ENCODE measurements at regions not wholly inside any gene's neighbourhood (a gene's known extent, or its start where the extent isn't known, plus 50 kb on each side); places are given as distances from the start of the nearest gene placed in this dataset.

GRCh38 chr18:42561521-42561920 lies 554.0 kb downstream of the RIT2 start:
- Histone ChIP-seq H3K36me3 (ENCODE audit: low read depth, low read length) (no peaks in the 10 kb centered on the region), H3K4me3 (ENCODE audit: low read length) (no peak overlapping the region), H3K27me3 (ENCODE audit: low read length) (no peaks in the 10 kb centered on the region), H3K79me2 (ENCODE audit: low read length) (no peaks in the 10 kb centered on the region), H4K20me1 (ENCODE audit: low read length) (no peaks in the 10 kb centered on the region), H3K9me2 (replicated peaks; ENCODE audit: low read length) (no peaks in the 10 kb centered on the region), H3F3A (ENCODE audit: low read length, unreplicated experiment) (no peaks in the 10 kb centered on the region), H3K4me1 (ENCODE audit: insufficient read depth, low read length) (no peaks in the 10 kb centered on the region), H2AFZ (ENCODE audit: low read length) (no peak overlapping the region), H3K9ac (ENCODE audit: low read length) (no peak overlapping the region), H3K4me2 (ENCODE audit: low read length) (no peak overlapping the region), H3K9me3 (ENCODE audit: low read length) (no peaks in the 10 kb centered on the region), H3K27ac (ENCODE audit: low read length) (no peak overlapping the region)
- BruUV-seq (replicated peaks) = no TSS peak
- DNase-seq (no peak), ATAC-seq (no peak)
- POLR2A ChIA-PET (ENCODE audit: unreplicated experiment) = no interaction called here
- CTCF ChIA-PET = no interaction called here
- TF ChIP-seq EZH2phosphoT487 (IDR thresholded peaks at IDR 0.05; ENCODE audit: borderline replicate concordance, low read length) = no peak
- no peak for TF ChIP-seq CTCF (conservative IDR thresholded peaks at IDR 0.05; ENCODE audit: low read depth, low read length)
- TF ChIP-seq EZH2 (IDR thresholded peaks at IDR 0.05; ENCODE audit: low read length, unreplicated experiment) = no peak
- intact Hi-C loops (cut with micrococcal nuclease) = no loop called here

- Histone ChIP-seq H3K4me3 (ENCODE audit: low read length) (no peak overlapping the region), H3K79me2 (ENCODE audit: low read length) (no peaks in the 10 kb centered on the region), H3K4me2 (ENCODE audit: low read length) (no peak overlapping the region), H3K36me3 (ENCODE audit: low read depth, low read length) (no peaks in the 10 kb centered on the region), H3K9me2 (replicated peaks; ENCODE audit: low read length) (no peaks in the 10 kb centered on the region), H3K9me3 (ENCODE audit: low read length) (no peaks in the 10 kb centered on the region), H3F3A (ENCODE audit: low read length, unreplicated experiment) (no peaks in the 10 kb centered on the region), H3K9ac (ENCODE audit: low read length) (no peak overlapping the region), H4K20me1 (ENCODE audit: low read length) (no peaks in the 10 kb centered on the region), H3K27ac (ENCODE audit: low read length) (no peak overlapping the region), H3K4me1 (ENCODE audit: insufficient read depth, low read length) (no peaks in the 10 kb centered on the region), H2AFZ (ENCODE audit: low read length) (no peak overlapping the region), H3K27me3 (ENCODE audit: low read length) (no peaks in the 10 kb centered on the region)
- intact Hi-C loops (cut with micrococcal nuclease) = no loop called here
- TF ChIP-seq EZH2phosphoT487 (IDR thresholded peaks at IDR 0.05; ENCODE audit: borderline replicate concordance, low read length) (no peak), CTCF (conservative IDR thresholded peaks at IDR 0.05; ENCODE audit: low read depth, low read length) (no peak), EZH2 (IDR thresholded peaks at IDR 0.05; ENCODE audit: low read length, unreplicated experiment) (no peak)
- DNase-seq (no peak), ATAC-seq (no peak)
- POLR2A ChIA-PET (ENCODE audit: unreplicated experiment) = no interaction called here
- BruUV-seq (replicated peaks) = no TSS peak
- CTCF ChIA-PET = no interaction called here
These were observed 551.5 kb downstream of the RIT2 start for GRCh38 chr18:42563995-42564394.

GRCh38 chr18:42564761-42565160 lies 550.7 kb downstream of the RIT2 start:
- Histone ChIP-seq H3K9me3 (ENCODE audit: low read length) (no peaks in the 10 kb centered on the region), H3K9ac (ENCODE audit: low read length) (no peak overlapping the region), H3F3A (ENCODE audit: low read length, unreplicated experiment) (no peaks in the 10 kb centered on the region), H3K36me3 (ENCODE audit: low read depth, low read length) (no peaks in the 10 kb centered on the region), H4K20me1 (ENCODE audit: low read length) (no peaks in the 10 kb centered on the region), H3K9me2 (replicated peaks; ENCODE audit: low read length) (no peaks in the 10 kb centered on the region), H3K27ac (ENCODE audit: low read length) (no peak overlapping the region), H3K27me3 (ENCODE audit: low read length) (no peaks in the 10 kb centered on the region), H3K79me2 (ENCODE audit: low read length) (no peaks in the 10 kb centered on the region), H3K4me3 (ENCODE audit: low read length) (no peak overlapping the region), H3K4me1 (ENCODE audit: insufficient read depth, low read length) (no peaks in the 10 kb centered on the region), H3K4me2 (ENCODE audit: low read length) (no peak overlapping the region), H2AFZ (ENCODE audit: low read length) (no peak overlapping the region)
- BruUV-seq (replicated peaks) = no TSS peak
- ATAC-seq = no peak
- CTCF ChIA-PET = no interaction called here
- no peak for DNase-seq
- intact Hi-C loops (cut with micrococcal nuclease) = no loop called here
- POLR2A ChIA-PET (ENCODE audit: unreplicated experiment) = no interaction called here
- TF ChIP-seq CTCF (conservative IDR thresholded peaks at IDR 0.05; ENCODE audit: low read depth, low read length) (no peak), EZH2 (IDR thresholded peaks at IDR 0.05; ENCODE audit: low read length, unreplicated experiment) (no peak), EZH2phosphoT487 (IDR thresholded peaks at IDR 0.05; ENCODE audit: borderline replicate concordance, low read length) (no peak)
